Type B pancreatic cell (in vitro differentiated cells): ENCODE measurements at regions not wholly inside any gene's neighbourhood (a gene's known extent, or its start where the extent isn't known, plus 50 kb on each side); places are given as distances from the start of the nearest gene placed in this dataset.

Experiments used
- DNase-seq: peaks from one replicate; pipeline ENCODE4 v3.0.0; 2021; ENCODE audit warnings: mixed read lengths; ENCODE audit not compliant: unreplicated experiment; ENCODE audit errors: extremely low spot score
- H3K27ac Mint-ChIP-seq: 2 replicates; pipeline ENCODE4 v1.8.0; 2021; ENCODE audit warnings: mild to moderate bottlenecking, mixed read lengths
- H3K27me3 Mint-ChIP-seq: 2 replicates; pipeline ENCODE4 v1.8.0; 2021; ENCODE audit warnings: mixed read lengths
- H3K36me3 Mint-ChIP-seq: 2 replicates; pipeline ENCODE4 v1.8.0; 2021; ENCODE audit warnings: mixed read lengths
- H3K4me1 Mint-ChIP-seq: one replicate; pipeline ENCODE4 v1.8.0; 2021; ENCODE audit warnings: mixed read lengths; ENCODE audit not compliant: unreplicated experiment
- H3K4me3 Mint-ChIP-seq: 2 replicates; pipeline ENCODE4 v1.8.0; 2021; ENCODE audit warnings: mild to moderate bottlenecking, mixed read lengths
- H3K9me3 Mint-ChIP-seq: 2 replicates; pipeline ENCODE4 v1.8.0; 2021; ENCODE audit warnings: mixed read lengths
- CTCF ChIP-seq: fragments of 200-600 bp; sonication (generic); conservative IDR thresholded peaks from 2 replicates; pipeline ENCODE4 v1.5.0; 2021; ENCODE audit warnings: antibody characterized with exemption, mild to moderate bottlenecking

GRCh38 chr10:43985941-43986340 is 337.3 kb upstream of the ZNF32 start:
- no peaks in the 10 kb centered on the region for H3K4me1 Mint-ChIP-seq
- no peak for TF ChIP-seq CTCF
- no peak overlapping the region for H3K27ac Mint-ChIP-seq
- H3K27me3 Mint-ChIP-seq, result peaks cover 7% of the 10 kb centered on the region
- H3K9me3 Mint-ChIP-seq, result peaks cover 13% of the 10 kb centered on the region
- DNase-seq, result no peak
- no peaks in the 10 kb centered on the region for H3K36me3 Mint-ChIP-seq
- H3K4me3 Mint-ChIP-seq, result no peak overlapping the region

- H3K27me3 Mint-ChIP-seq, result no peaks in the 10 kb centered on the region
- peaks cover 8% of the 10 kb centered on the region for H3K4me1 Mint-ChIP-seq
- no peak overlapping the region for H3K27ac Mint-ChIP-seq
- DNase-seq, result no peak
- H3K36me3 Mint-ChIP-seq, result no peaks in the 10 kb centered on the region
- no peak for TF ChIP-seq CTCF
- H3K9me3 Mint-ChIP-seq, result peaks cover 4% of the 10 kb centered on the region
- no peak overlapping the region for H3K4me3 Mint-ChIP-seq
Measured at GRCh38 chr10:43983856-43984271, 335.2 kb upstream of the ZNF32 start.

- TF ChIP-seq CTCF, result no peak
- H3K9me3 Mint-ChIP-seq, result peaks cover 4% of the 10 kb centered on the region
- no peak for DNase-seq
- no peak overlapping the region for H3K27ac Mint-ChIP-seq
- H3K36me3 Mint-ChIP-seq, result no peaks in the 10 kb centered on the region
- H3K27me3 Mint-ChIP-seq, result no peaks in the 10 kb centered on the region
- H3K4me3 Mint-ChIP-seq, result no peak overlapping the region
- H3K4me1 Mint-ChIP-seq, result peaks cover 8% of the 10 kb centered on the region
Measured at GRCh38 chr10:43983405-43983804, 334.7 kb upstream of the ZNF32 start.

GRCh38 chr10:43982250-43982649 is 333.6 kb upstream of the ZNF32 start:
- H3K9me3 Mint-ChIP-seq, result peaks cover under 1% of the 10 kb centered on the region
- H3K4me1 Mint-ChIP-seq, result peaks cover 8% of the 10 kb centered on the region
- no peak for TF ChIP-seq CTCF
- H3K4me3 Mint-ChIP-seq, result no peak overlapping the region
- no peaks in the 10 kb centered on the region for H3K27me3 Mint-ChIP-seq
- H3K36me3 Mint-ChIP-seq, result no peaks in the 10 kb centered on the region
- no peak overlapping the region for H3K27ac Mint-ChIP-seq
- DNase-seq, result no peak

GRCh38 chr10:43981696-43982095 is 333.0 kb upstream of the ZNF32 start:
- H3K4me1 Mint-ChIP-seq, result peaks cover 10% of the 10 kb centered on the region
- H3K9me3 Mint-ChIP-seq, result no peaks in the 10 kb centered on the region
- no peaks in the 10 kb centered on the region for H3K36me3 Mint-ChIP-seq
- no peak for DNase-seq
- peaks cover 3% of the 10 kb centered on the region for H3K27me3 Mint-ChIP-seq
- H3K27ac Mint-ChIP-seq, result no peak overlapping the region
- TF ChIP-seq CTCF, result no peak
- H3K4me3 Mint-ChIP-seq, result no peak overlapping the region

- no peaks in the 10 kb centered on the region for H3K9me3 Mint-ChIP-seq
- H3K27me3 Mint-ChIP-seq, result peaks cover 3% of the 10 kb centered on the region
- no peak for DNase-seq
- no peak overlapping the region for H3K27ac Mint-ChIP-seq
- no peaks in the 10 kb centered on the region for H3K36me3 Mint-ChIP-seq
- no peak for TF ChIP-seq CTCF
- H3K4me1 Mint-ChIP-seq, result peaks cover 10% of the 10 kb centered on the region
- no peak overlapping the region for H3K4me3 Mint-ChIP-seq
Measured at GRCh38 chr10:43981232-43981631, 332.6 kb upstream of the ZNF32 start.
